Type B pancreatic cell (in vitro differentiated cells): ENCODE measurements at regions not wholly inside any gene's neighbourhood (a gene's known extent, or its start where the extent isn't known, plus 50 kb on each side); places are given as distances from the start of the nearest gene placed in this dataset.
"Not testable (repeated sequence)": the region's sequence is repeated elsewhere in the genome, so short reads cannot be mapped to it uniquely, and the experiment has no call there.

ENCODE experiments used
- DNase-seq: peaks from one replicate; pipeline ENCODE4 v3.0.0; 2021; ENCODE audit warnings: mixed read lengths; ENCODE audit not compliant: unreplicated experiment; ENCODE audit errors: extremely low spot score
- H3K27ac Mint-ChIP-seq: 2 replicates; pipeline ENCODE4 v1.8.0; 2021; ENCODE audit warnings: mild to moderate bottlenecking, mixed read lengths
- H3K27me3 Mint-ChIP-seq: 2 replicates; pipeline ENCODE4 v1.8.0; 2021; ENCODE audit warnings: mixed read lengths
- H3K36me3 Mint-ChIP-seq: 2 replicates; pipeline ENCODE4 v1.8.0; 2021; ENCODE audit warnings: mixed read lengths
- H3K4me1 Mint-ChIP-seq: one replicate; pipeline ENCODE4 v1.8.0; 2021; ENCODE audit warnings: mixed read lengths; ENCODE audit not compliant: unreplicated experiment
- H3K4me3 Mint-ChIP-seq: 2 replicates; pipeline ENCODE4 v1.8.0; 2021; ENCODE audit warnings: mild to moderate bottlenecking, mixed read lengths
- H3K9me3 Mint-ChIP-seq: 2 replicates; pipeline ENCODE4 v1.8.0; 2021; ENCODE audit warnings: mixed read lengths
- TF ChIP-seq, protein P1 (sequence below): fragments of 200-600 bp; sonication (generic); conservative IDR thresholded peaks from 2 replicates; pipeline ENCODE4 v1.5.0; 2021; ENCODE audit warnings: antibody characterized with exemption, mild to moderate bottlenecking

DNA sequence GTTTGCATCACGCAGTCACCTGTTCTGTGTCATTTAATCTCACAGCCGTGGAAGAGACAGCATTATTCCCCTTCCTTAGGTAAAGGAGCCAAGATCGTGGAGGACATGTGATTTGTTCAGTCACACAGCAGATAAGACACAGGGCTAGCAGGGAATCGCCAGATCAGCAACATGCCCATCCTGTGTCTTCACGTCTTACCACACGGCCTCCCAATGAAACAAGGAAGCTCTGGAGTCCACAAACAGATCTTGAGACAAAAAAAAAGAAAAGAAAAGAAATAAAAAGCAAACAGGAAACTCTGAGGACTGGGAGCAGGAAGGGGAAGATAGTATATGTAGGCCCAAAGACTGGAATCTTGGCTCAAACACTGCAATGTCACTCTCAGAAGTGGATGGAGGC lies 155.3 kb downstream of the ADSS2 start:
- no peak for DNase-seq
- TF ChIP-seq, protein P1, sequence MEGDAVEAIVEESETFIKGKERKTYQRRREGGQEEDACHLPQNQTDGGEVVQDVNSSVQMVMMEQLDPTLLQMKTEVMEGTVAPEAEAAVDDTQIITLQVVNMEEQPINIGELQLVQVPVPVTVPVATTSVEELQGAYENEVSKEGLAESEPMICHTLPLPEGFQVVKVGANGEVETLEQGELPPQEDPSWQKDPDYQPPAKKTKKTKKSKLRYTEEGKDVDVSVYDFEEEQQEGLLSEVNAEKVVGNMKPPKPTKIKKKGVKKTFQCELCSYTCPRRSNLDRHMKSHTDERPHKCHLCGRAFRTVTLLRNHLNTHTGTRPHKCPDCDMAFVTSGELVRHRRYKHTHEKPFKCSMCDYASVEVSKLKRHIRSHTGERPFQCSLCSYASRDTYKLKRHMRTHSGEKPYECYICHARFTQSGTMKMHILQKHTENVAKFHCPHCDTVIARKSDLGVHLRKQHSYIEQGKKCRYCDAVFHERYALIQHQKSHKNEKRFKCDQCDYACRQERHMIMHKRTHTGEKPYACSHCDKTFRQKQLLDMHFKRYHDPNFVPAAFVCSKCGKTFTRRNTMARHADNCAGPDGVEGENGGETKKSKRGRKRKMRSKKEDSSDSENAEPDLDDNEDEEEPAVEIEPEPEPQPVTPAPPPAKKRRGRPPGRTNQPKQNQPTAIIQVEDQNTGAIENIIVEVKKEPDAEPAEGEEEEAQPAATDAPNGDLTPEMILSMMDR, result no peak
- H3K4me3 Mint-ChIP-seq, result no peak overlapping the region
- no peak overlapping the region for H3K27ac Mint-ChIP-seq
- peaks cover 10% of the 10 kb centered on the region for H3K4me1 Mint-ChIP-seq
- peaks cover 5% of the 10 kb centered on the region for H3K27me3 Mint-ChIP-seq
- no peaks in the 10 kb centered on the region for H3K36me3 Mint-ChIP-seq
- H3K9me3 Mint-ChIP-seq, result peaks cover 5% of the 10 kb centered on the region

DNA sequence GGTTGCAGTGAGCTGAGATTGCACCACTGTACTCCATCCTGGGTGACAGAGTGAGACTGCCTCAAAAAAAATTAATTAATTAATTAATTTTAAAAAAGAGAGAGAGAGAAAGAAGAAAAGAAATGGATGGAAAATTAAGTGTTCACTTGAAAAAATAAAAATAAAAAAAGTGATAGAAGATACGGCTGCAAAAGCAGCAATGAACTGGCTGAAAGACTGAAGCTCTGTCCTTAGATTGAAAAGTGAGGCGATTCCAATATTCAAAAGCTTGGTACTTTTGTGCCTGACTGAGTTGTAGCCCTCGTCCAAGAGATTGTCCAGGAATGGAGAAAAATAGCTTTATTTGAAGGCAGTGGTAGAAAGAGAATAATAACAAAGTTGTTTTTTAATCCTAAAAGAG lies 154.6 kb downstream of the ADSS2 start:
- DNase-seq, result no peak
- Mint-ChIP-seq H3K4me1 (peaks cover 14% of the 10 kb centered on the region), H3K36me3 (no peaks in the 10 kb centered on the region), H3K27me3 (peaks cover 5% of the 10 kb centered on the region), H3K9me3 (peaks cover 5% of the 10 kb centered on the region), H3K27ac (no peak overlapping the region), H3K4me3 (no peak overlapping the region)
- TF ChIP-seq, protein P1, result no peak

DNA sequence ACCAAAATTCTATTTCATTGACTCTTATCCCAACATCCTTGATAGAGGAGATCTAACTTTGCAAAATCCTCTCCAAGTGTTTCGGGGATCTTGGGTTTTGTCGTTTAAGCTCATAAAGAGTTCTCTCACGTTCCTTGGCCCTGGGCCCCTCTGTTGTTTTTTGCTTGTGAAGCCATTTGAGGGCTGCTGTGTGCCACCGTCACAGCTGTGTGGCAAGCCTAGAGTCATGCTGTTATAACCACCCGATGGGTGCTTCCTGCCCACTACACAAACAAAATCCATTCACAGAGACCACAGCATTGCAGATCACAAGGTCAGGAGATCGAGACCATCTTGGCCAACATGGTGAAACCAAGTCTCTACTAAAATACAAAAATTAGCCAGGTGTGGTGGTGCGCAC lies 154.1 kb downstream of the ADSS2 start:
- DNase-seq, result no peak
- peaks cover 5% of the 10 kb centered on the region for H3K27me3 Mint-ChIP-seq
- H3K27ac Mint-ChIP-seq, result no peak overlapping the region
- H3K4me3 Mint-ChIP-seq, result no peak overlapping the region
- H3K36me3 Mint-ChIP-seq, result no peaks in the 10 kb centered on the region
- TF ChIP-seq, protein P1, result no peak
- H3K4me1 Mint-ChIP-seq, result peaks cover 17% of the 10 kb centered on the region
- H3K9me3 Mint-ChIP-seq, result peaks cover 5% of the 10 kb centered on the region

DNA sequence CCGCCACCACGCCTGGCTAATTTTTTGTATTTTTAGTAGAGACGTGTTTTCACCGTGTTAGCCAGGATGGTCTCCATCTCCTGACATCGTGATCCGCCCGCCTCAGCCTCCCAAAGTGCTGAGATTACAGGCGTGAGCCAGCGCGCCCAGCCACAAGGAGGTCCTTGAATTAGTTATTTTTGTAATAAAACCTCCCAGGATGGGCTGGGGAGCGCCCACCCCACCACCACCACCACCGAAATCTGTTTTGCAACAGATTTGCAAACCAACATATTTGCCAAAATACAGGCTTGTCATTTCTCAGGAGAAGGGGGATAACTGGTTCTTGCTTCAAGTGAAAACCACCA lies 151.7 kb downstream of the ADSS2 start:
- not testable (repeated sequence) for H3K27ac Mint-ChIP-seq, H3K9me3 Mint-ChIP-seq, H3K4me3 Mint-ChIP-seq, DNase-seq, H3K27me3 Mint-ChIP-seq, H3K36me3 Mint-ChIP-seq
- H3K4me1 Mint-ChIP-seq, result peaks cover 17% of the 10 kb centered on the region

DNA sequence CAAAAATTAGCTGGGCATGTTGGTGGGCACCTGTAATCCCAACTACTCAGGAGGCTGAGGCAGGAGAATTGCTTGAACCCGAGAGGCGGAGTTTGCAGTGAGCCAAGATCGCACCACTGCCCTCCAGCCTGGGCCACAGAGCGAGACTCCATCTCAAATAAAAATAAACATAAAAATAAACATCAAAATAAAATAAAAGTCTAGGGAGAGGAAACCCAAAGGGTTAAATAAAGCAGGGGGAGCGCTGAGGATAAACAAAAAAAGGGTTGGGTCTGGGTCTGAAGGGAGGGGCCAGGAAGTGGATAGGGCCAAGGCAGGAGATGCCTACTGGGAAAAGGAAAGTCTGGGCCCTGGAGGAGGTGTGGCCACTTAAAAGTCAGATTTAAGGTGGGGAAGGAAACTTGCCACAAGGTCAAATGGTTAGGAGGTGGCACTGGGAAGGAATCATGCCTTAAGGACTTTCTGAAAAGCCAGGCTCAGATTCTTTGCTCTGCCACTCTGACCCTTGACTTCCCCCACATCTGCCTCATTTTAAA lies 150.0 kb downstream of the ADSS2 start:
- Mint-ChIP-seq H3K27me3 (peaks cover 5% of the 10 kb centered on the region), H3K9me3 (peaks cover 5% of the 10 kb centered on the region), H3K36me3 (no peaks in the 10 kb centered on the region), H3K4me1 (peaks cover 17% of the 10 kb centered on the region), H3K4me3 (no peak overlapping the region), H3K27ac (no peak overlapping the region)
- DNase-seq, result no peak
- TF ChIP-seq, protein P1, result no peak

DNA sequence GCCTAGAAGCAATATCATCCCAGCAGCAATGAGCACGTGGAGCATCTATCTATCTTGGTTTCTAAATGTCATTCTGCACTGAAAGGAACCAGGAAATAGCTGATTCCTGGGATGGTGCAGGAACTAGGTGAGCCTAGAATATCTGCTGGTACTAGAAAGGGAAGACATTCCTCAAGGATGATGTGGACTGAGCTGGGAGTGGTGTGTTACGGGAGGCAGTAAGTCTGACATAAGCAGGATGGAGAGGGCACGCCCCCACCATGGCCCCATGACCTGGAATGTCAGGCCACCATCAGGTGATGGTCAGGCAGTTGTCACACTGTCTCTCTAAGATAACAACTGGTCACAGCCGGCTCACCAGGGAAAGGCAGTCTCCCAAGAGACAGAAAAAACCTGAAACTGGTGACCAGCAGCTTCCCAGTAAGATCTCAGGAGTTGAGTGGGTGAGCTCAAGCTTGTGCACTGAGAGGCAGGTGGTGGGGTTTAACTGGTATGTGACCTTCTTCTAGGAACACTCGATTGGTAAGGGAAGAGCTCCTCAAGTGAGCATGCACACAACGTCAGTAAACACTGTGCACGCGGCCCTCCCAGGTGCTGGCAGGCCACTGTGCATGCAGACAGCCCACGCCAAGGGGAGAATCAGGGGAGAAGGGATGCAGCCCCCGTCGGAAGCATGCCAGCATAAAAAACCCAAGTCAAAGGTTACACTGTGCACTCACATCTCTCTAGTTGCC lies 148.7 kb downstream of the ADSS2 start:
- peaks cover 5% of the 10 kb centered on the region for H3K27me3 Mint-ChIP-seq
- no peak overlapping the region for H3K27ac Mint-ChIP-seq
- no peak for DNase-seq
- H3K4me1 Mint-ChIP-seq, result peaks cover 17% of the 10 kb centered on the region
- TF ChIP-seq, protein P1, result no peak
- H3K4me3 Mint-ChIP-seq, result no peak overlapping the region
- no peaks in the 10 kb centered on the region for H3K36me3 Mint-ChIP-seq
- H3K9me3 Mint-ChIP-seq, result peaks cover 5% of the 10 kb centered on the region
